HG03139 (cell line): ENCODE measurements at regions not wholly inside any gene's neighbourhood (a gene's known extent, or its start where the extent isn't known, plus 50 kb on each side); places are given as distances from the start of the nearest gene placed in this dataset.

Experiments used
- ATAC-seq: cut with Tn5 transposase; IDR thresholded peaks from one replicate; pipeline ENCODE4 v1.9.1; 2021; ENCODE audit not compliant: unreplicated experiment

DNA sequence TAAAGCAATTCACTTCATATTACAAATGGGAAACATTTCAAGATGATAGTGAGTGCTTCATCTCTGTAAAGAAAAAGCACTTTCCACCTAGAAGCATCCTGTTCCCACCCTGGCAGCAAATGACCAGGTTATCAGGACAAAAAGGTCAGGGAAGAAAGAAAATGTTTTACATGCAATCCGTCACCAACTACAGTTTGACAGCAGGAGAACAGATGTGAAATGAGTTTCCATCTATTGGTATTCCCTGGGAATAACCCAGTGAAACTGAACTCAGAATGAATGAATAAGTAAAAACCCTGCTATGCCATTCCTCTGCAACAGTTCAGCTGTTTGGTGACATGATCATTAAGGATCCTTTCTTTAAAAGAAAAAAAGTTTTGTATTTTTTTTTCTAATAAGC, 67.6 kb downstream of the HTR1A start:
- ATAC-seq: no peak

- no peak for ATAC-seq
Observed at GRCh38 chr5:63878788-63879187, 83.5 kb downstream of the HTR1A start.

GRCh38 chr5:63877961-63878360, 84.3 kb downstream of the HTR1A start:
- ATAC-seq: no peak

GRCh38 chr5:63860379-63860778, 101.9 kb downstream of the HTR1A start:
- ATAC-seq: no peak

DNA sequence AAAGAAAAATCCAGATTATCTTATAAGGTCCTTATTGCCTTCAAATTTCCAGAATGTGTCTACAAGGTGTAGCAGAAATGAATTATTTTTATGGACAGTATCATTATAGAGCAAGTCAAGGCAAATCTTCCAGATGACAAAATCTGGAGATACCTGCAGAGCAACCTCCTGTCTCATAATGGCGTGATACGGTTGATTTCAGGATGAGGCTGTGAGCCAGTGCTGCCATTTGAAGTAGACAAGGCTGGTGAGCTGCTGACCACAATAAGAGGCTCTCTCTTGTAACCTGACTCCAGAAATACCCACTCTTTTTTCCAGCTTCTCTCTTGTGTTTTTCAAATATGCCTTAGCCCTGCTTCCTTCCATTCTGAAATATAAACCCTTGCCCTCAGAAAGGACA, 108.2 kb downstream of the HTR1A start:
- no peak for ATAC-seq

DNA sequence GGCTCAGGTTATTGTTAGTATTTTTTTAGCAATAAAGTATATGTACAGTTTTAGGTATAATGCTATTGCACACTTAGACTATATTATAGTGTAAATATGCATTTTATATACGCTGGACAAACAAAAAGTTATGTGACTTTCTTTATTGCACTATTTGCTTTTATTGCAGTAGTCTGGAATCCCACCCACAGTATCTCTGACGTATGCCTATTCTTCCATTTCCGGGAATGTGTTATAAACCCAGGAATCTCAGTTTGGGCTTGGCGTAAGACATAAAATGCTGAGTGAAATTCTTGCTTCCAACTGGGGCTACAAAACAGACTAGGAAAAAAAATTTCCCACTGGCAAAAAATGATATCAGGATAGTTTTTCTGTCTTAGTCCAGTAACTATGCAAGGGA, 119.1 kb downstream of the HTR1A start:
- no peak for ATAC-seq

DNA sequence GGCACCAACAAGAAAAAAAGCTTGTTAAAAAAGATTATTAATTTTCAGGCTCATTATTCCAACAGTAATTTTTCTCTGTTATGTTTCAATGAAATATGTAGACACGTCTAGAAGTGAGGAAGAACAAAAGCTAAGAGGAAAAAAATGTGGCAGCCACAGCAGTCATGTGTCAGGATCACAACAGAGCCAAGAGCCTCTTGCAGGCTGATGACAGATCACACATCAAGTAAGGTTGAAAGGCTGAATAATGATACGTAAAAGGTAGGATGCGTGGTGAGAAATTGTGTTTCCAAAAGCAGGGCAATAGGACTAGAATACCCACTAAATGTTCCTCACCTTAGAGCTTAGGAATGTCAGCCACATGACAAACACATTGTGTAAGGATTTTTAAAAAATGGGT, 124.8 kb downstream of the HTR1A start:
- ATAC-seq: no peak

- ATAC-seq: no peak
Observed at GRCh38 chr5:63831381-63831780, 130.9 kb downstream of the HTR1A start.

- no peak for ATAC-seq
Observed at GRCh38 chr5:63825984-63826383, 136.3 kb downstream of the HTR1A start.

GRCh38 chr5:63823583-63823982, 138.7 kb downstream of the HTR1A start:
- no peak for ATAC-seq

DNA sequence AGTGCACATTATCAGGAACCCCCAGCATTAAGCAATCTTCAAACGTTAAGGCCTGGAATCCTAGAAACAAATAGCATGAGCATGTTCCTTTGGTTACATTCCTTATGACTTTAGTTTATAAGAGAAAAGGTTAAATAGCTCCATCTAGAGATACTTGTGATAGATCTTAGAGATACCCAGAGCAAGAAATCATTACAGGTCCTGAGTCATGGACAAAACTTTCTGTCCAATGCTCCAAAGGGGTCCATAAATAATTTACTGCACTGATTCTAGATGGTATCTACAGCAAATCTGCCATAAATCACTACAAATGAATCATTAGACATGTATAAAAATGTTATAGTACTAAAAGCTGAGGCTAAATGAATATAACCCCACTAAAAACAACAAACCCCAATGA, 139.6 kb downstream of the HTR1A start:
- no peak for ATAC-seq

GRCh38 chr5:63820577-63820976, 141.7 kb downstream of the HTR1A start:
- no peak for ATAC-seq

DNA sequence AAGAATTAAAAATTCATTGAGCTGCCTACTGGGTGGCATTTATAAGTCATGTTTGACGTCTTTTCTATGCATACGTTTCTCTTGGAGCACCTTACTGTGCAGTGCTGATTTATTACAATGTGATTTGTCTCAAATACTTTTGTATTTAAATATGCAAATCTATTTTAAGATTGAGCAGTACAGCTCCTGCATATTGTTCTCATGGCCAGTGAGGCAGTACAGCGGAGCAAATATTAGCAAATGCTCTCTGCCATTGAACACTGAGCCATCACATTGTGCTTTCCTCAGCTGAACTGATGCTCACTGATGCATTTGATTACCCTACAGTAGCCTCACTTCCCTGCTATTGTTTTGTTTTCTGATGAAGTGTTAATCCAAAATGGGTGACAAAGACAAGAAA, 149.6 kb downstream of the HTR1A start:
- no peak for ATAC-seq

DNA sequence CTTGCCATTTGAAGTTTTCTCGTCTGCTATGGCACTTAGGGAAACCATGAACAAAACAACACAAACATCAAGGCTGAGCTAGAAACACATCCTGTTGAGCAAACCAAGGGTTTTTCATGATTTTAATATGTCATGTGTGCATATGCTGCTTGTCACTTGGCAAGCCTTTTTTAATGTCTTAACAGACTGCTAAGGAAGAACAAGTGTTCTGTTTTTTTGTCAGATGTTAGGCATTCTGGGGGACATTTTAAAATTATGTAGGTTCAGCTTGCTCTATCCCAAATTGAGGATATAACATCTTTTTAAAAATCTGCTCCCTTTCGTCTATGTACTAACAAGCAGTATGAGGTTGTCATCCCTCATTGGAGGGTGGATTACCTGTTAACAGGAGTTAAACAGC, 150.3 kb downstream of the HTR1A start:
- no peak for ATAC-seq

DNA sequence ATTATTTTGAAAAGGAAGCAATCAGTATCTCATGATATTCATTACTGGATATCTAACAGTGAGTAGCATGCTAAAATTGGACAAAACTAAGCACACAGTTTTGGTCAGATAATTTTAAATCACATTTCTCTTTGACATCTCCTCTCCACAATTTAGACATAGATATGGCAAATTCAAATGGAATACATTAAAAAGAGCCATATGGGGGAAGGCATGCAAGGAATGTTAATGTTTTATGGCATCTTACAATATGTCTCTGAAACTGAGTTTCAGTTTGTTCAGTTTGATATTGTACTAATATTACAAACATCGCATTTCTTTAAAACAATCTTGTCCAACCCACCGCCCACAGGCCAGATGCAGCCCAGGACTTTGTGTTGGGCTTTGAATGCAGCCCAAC, 151.0 kb downstream of the HTR1A start:
- no peak for ATAC-seq

DNA sequence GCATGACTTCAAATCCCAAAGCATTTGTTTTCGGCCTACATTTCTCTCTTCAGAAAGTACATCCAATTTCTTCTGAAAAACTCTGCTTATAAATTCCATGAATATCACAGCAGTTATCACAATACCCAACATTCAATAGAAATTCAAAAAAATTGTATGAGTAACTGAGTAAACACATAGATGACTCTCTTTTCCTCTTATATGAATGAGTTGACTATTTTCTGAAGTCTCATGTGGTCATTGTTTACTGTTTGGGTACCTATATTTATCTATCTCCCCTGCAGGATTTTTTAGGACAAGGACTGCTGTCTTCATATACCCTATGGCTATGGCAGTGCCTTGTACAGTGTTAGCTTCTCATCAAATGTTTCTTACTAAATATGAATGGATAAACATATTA, 157.1 kb downstream of the HTR1A start:
- no peak for ATAC-seq

DNA sequence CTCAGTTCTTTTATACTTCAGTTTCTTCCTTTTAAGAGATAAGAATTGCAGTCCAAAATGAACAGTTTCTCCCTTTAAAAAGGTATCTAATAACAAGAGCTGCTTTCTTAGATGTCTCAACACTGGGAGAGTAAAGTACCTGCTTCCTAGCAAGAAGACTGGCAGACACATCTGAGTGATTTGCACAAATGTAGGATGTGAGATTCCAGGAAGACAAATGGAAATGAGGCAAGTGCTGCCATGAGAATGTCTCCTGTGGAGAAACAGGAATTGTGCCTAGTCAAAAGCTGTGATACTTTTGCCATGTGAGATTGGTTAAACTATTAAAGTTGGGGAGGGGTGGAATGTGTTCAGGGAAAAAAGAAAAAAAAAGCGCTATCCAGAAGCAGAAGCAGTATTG, 159.1 kb downstream of the HTR1A start:
- ATAC-seq: no peak

- ATAC-seq: no peak
Observed at GRCh38 chr5:63794979-63795378, 167.3 kb downstream of the HTR1A start.

GRCh38 chr5:63794296-63794695, 167.9 kb downstream of the HTR1A start:
- ATAC-seq: no peak

- no peak for ATAC-seq
Observed at GRCh38 chr5:63774939-63775338, 187.3 kb downstream of the HTR1A start.

DNA sequence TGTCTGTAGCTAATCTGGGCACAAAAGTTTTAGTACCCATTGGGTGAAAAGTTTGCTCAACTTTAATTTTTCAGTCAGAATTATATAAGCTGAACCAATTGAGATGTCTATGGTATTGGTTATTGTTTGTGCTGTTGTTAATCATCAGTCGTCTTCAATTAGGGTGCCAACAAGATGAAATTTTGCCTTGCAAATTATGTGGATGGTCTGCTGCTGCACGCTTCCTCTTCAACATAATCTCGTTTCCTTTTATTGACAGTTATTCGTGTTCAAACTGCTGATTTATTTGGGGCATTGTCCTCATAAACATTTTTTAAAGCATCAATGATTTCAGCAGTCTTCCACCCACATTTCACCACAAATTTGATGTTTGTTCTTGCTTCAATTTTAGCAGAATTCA, 194.0 kb downstream of the HTR1A start:
- no peak for ATAC-seq

GRCh38 chr5:63760965-63761364, 201.3 kb downstream of the HTR1A start:
- ATAC-seq: no peak

DNA sequence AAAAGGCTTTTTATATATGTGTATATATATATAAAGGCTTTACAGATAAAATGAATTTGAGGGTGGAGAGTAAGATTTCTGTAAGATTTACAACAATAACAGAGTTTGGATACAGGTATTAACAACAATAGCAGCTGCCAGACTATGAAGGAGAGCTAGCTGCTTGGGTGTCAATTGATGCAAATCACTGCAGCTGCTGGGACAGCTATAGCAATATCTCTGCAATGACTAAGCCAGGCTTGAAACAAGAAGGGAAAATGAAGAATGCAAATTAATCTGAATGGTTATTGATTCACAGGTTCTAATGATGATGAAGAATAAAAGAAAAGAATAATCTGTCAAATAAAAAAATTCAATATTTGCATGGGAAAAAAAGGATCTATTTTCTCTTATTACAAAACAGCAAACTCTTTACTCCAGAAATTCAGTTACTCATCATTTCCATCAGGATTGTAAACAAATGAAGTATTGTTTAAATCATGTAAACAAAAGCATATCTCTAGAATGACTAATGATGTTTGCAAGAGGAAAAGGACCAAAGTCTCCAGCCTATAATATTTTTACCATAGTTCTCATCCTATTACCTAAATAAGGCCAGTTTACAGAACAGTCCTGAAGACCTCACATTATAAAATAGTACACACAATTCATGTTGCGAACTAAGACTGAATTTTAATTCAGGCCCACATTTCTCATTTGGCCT, 219.0 kb downstream of the HTR1A start:
- no peak for ATAC-seq
